ENCODE measurements at regions not wholly inside any gene's neighbourhood (a gene's known extent, or its start where the extent isn't known, plus 50 kb on each side); places are given as distances from the start of the nearest gene placed in this dataset.

GRCh38 chr22:48827904-48828555 is 999.6 kb downstream of the BRD1 start:
- intact Hi-C loops (cut with DNase I; ENCODE audit: low total_unique reads) = no loop called here

GRCh38 chr22:48827268-48827846 is 1000.3 kb downstream of the BRD1 start:
- WGBS, 5 donors = 17 to 38% (median 29%) methylated on average over 18 of the region's 18 CpGs
- DNase-seq = peak in 1 of 2 donors; percentile 78
- peaks cover 0 to 23% (median 16%) of the 10 kb centered on the region in 4 donors for H3K9me3 ChIP-seq
- intact Hi-C loops (cut with DNase I; ENCODE audit: low total_unique reads) = no loop called here
- H3K4me3 ChIP-seq = no peak overlapping the region
- TF ChIP-seq, protein P1, sequence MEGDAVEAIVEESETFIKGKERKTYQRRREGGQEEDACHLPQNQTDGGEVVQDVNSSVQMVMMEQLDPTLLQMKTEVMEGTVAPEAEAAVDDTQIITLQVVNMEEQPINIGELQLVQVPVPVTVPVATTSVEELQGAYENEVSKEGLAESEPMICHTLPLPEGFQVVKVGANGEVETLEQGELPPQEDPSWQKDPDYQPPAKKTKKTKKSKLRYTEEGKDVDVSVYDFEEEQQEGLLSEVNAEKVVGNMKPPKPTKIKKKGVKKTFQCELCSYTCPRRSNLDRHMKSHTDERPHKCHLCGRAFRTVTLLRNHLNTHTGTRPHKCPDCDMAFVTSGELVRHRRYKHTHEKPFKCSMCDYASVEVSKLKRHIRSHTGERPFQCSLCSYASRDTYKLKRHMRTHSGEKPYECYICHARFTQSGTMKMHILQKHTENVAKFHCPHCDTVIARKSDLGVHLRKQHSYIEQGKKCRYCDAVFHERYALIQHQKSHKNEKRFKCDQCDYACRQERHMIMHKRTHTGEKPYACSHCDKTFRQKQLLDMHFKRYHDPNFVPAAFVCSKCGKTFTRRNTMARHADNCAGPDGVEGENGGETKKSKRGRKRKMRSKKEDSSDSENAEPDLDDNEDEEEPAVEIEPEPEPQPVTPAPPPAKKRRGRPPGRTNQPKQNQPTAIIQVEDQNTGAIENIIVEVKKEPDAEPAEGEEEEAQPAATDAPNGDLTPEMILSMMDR (IDR thresholded peaks at IDR 0.05) = no peak
- TF ChIP-seq POLR2A (IDR thresholded peaks at IDR 0.05) (no peak), POLR2AphosphoS5 (IDR thresholded peaks at IDR 0.05) (no peak), EP300 (IDR thresholded peaks at IDR 0.05) (no peak)
- peaks cover 4 to 62% (median 5%) of the 10 kb centered on the region in 3 donors for H3K27me3 ChIP-seq
- H3K36me3 ChIP-seq = no peaks in the 10 kb centered on the region
- no peaks in the 10 kb centered on the region for H3K4me1 ChIP-seq
- H3K27ac ChIP-seq = no peak overlapping the region

More at GRCh38 chr22:48827904-48828555, 999.6 kb downstream of the BRD1 start:
- TF ChIP-seq POLR2AphosphoS5 (IDR thresholded peaks at IDR 0.05) (no peak), EP300 (IDR thresholded peaks at IDR 0.05) (no peak), POLR2A (IDR thresholded peaks at IDR 0.05) (no peak)
- TF ChIP-seq, protein P1 (IDR thresholded peaks at IDR 0.05) = no peak
- Histone ChIP-seq H3K27me3 (peaks cover 4 to 56% (median 5%) of the 10 kb centered on the region in 3 donors), H3K4me1 (no peaks in the 10 kb centered on the region), H3K27ac (no peak overlapping the region), H3K36me3 (no peaks in the 10 kb centered on the region), H3K4me3 (no peak overlapping the region), H3K9me3 (peaks cover 0 to 29% (median 21%) of the 10 kb centered on the region in 4 donors)
- DNase-seq = no peak
- 27 to 57% (median 40%) methylated on average over 17 to 18 of the region's 18 CpGs for WGBS, 5 donors

DNA sequence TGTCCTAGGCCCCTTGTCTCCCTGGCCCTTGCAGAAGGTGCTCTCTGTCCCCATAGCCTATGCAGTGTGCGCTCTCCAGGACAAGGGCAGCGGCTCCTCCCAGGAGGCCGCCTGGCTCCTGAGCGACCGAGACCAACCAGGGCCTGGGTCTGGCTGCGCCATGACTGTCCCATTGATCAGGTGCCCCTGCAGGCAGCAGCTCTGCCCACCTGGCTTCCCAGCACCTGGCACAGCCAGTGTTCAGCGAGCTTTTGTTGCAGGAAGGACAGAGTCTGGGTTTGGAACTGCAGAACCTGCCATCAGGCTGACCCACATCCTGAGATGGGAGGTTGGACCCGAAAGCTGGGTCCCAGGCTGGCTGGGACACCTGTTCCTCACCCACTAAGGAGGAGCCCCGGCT is 1001.1 kb downstream of the BRD1 start:
- no peak for DNase-seq
- 80 to 91% (median 82%) methylated on average over 9 of the region's 9 CpGs for WGBS, 5 donors
- intact Hi-C loops (cut with DNase I; ENCODE audit: low total_unique reads) = no loop called here
- no peak overlapping the region for H3K27ac ChIP-seq
- H3K27me3 ChIP-seq = peaks cover 4 to 70% (median 8%) of the 10 kb centered on the region in 3 donors
- H3K4me3 ChIP-seq = no peak overlapping the region
- H3K9me3 ChIP-seq = peaks cover 0 to 16% (median 10%) of the 10 kb centered on the region in 4 donors
- H3K36me3 ChIP-seq = no peaks in the 10 kb centered on the region
- H3K4me1 ChIP-seq = no peaks in the 10 kb centered on the region
- TF ChIP-seq, protein P1 (IDR thresholded peaks at IDR 0.05) = no peak
- TF ChIP-seq POLR2A (IDR thresholded peaks at IDR 0.05) (no peak), EP300 (IDR thresholded peaks at IDR 0.05) (no peak), POLR2AphosphoS5 (IDR thresholded peaks at IDR 0.05) (no peak)

GRCh38 chr22:48825802-48826520 is 1001.7 kb downstream of the BRD1 start:
- TF ChIP-seq EP300 (IDR thresholded peaks at IDR 0.05) (no peak), POLR2AphosphoS5 (IDR thresholded peaks at IDR 0.05) (no peak), POLR2A (IDR thresholded peaks at IDR 0.05) (no peak)
- TF ChIP-seq, protein P1 (IDR thresholded peaks at IDR 0.05) = no peak
- Histone ChIP-seq H3K9me3 (peaks cover 0 to 12% (median 7%) of the 10 kb centered on the region in 4 donors), H3K4me1 (no peaks in the 10 kb centered on the region), H3K4me3 (no peak overlapping the region), H3K27me3 (peaks cover 4 to 76% (median 11%) of the 10 kb centered on the region in 3 donors), H3K27ac (no peak overlapping the region), H3K36me3 (no peaks in the 10 kb centered on the region)
- intact Hi-C loops (cut with DNase I; ENCODE audit: low total_unique reads) = no loop called here
- 78 to 86% (median 83%) methylated on average over 22 to 25 of the region's 25 CpGs for WGBS, 5 donors
- no peak for DNase-seq
